ENCODE measurements at regions not wholly inside any gene's neighbourhood (a gene's known extent, or its start where the extent isn't known, plus 50 kb on each side); places are given as distances from the start of the nearest gene placed in this dataset.

- TF ChIP-seq CTCF (IDR thresholded peaks at IDR 0.05): no peak
- TF ChIP-seq POLR2AphosphoS5 (IDR thresholded peaks at IDR 0.05): no peak
- TF ChIP-seq POLR2A (IDR thresholded peaks at IDR 0.05): no peak
- TF ChIP-seq EP300 (IDR thresholded peaks at IDR 0.05): no peak
Observed at GRCh38 chr17:77491921-77492445, 351.2 kb downstream of the SEC14L1 start.

All from upper lobe of left lung (tissue), 4 donors.